LNCaP clone FGC (cell line): ENCODE measurements at regions not wholly inside any gene's neighbourhood (a gene's known extent, or its start where the extent isn't known, plus 50 kb on each side); places are given as distances from the start of the nearest gene placed in this dataset.

ENCODE experiments used
- DNase-seq: peaks from one replicate; pipeline ENCODE4 v3.0.0-alpha.2; 2011; ENCODE audit warnings: low read depth
- H3K4me3 ChIP-seq: 2 replicates; pipeline ENCODE4 v1.5.1; 2011; ENCODE audit warnings: mild to moderate bottlenecking, low read depth, low read length, control low read depth
- CTCF ChIP-seq: IDR thresholded peaks from 2 replicates; pipeline ENCODE4 v1.5.1; 2012; ENCODE audit warnings: mild to moderate bottlenecking; ENCODE audit not compliant: control insufficient read depth, insufficient read depth; ENCODE audit errors: extremely low read depth

GRCh38 chr19:31995546-31995945, 349.9 kb upstream of the ZNF507 start:
- TF ChIP-seq CTCF = no peak
- no peak overlapping the region for H3K4me3 ChIP-seq
- no peak for DNase-seq

- H3K4me3 ChIP-seq = no peak overlapping the region
- no peak for DNase-seq
- no peak for TF ChIP-seq CTCF
These were observed 335.3 kb upstream of the ZNF507 start for GRCh38 chr19:32010071-32010470.

GRCh38 chr19:32012206-32012605, 333.2 kb upstream of the ZNF507 start:
- no peak overlapping the region for H3K4me3 ChIP-seq
- no peak for DNase-seq
- TF ChIP-seq CTCF = no peak

- no peak for DNase-seq
- H3K4me3 ChIP-seq = no peak overlapping the region
- no peak for TF ChIP-seq CTCF
These were observed 332.4 kb upstream of the ZNF507 start for GRCh38 chr19:32012886-32013631.

GRCh38 chr19:32017176-32017953, 328.0 kb upstream of the ZNF507 start:
- no peak for DNase-seq
- H3K4me3 ChIP-seq = no peak overlapping the region
- TF ChIP-seq CTCF = no peak

GRCh38 chr19:32018014-32018413, 327.4 kb upstream of the ZNF507 start:
- H3K4me3 ChIP-seq = no peak overlapping the region
- no peak for TF ChIP-seq CTCF
- no peak for DNase-seq
